WERI-Rb-1 (cell line): ENCODE measurements at regions not wholly inside any gene's neighbourhood (a gene's known extent, or its start where the extent isn't known, plus 50 kb on each side); places are given as distances from the start of the nearest gene placed in this dataset.

Source experiments
- DNase-seq: peaks from one replicate; pipeline ENCODE4 v3.0.0-alpha.2; 2020
- H3K27ac ChIP-seq: fragments of 250-450 bp; sonication (Bioruptor Pico); 2 replicates; pipeline ENCODE4 v1.5.1; 2020; ENCODE audit warnings: mild to moderate bottlenecking, moderate library complexity
- H3K27me3 ChIP-seq: fragments of 250-450 bp; sonication (Bioruptor Pico); 2 replicates; pipeline ENCODE4 v1.5.1; 2021; ENCODE audit warnings: mild to moderate bottlenecking, low read depth, moderate library complexity; ENCODE audit not compliant: insufficient read depth, severe bottlenecking
- H3K36me3 ChIP-seq: fragments of 250-450 bp; sonication (Bioruptor Pico); 2 replicates; pipeline ENCODE4 v1.5.1; 2020; ENCODE audit warnings: mild to moderate bottlenecking, moderate library complexity
- H3K4me3 ChIP-seq: 2 replicates; pipeline ENCODE4 v1.5.1; 2011; ENCODE audit warnings: low read depth, mild to moderate bottlenecking, control low read depth, low read length
- H3K9me3 ChIP-seq: fragments of 250-450 bp; sonication (Bioruptor Pico); 2 replicates; pipeline ENCODE4 v1.5.1; 2021; ENCODE audit warnings: mild to moderate bottlenecking, moderate library complexity; ENCODE audit not compliant: severe bottlenecking
- CTCF ChIP-seq: IDR thresholded peaks from 2 replicates; pipeline ENCODE4 v1.5.1; 2011; ENCODE audit warnings: low read depth, mild to moderate bottlenecking, control low read depth, inconsistent platforms, low read length

DNA sequence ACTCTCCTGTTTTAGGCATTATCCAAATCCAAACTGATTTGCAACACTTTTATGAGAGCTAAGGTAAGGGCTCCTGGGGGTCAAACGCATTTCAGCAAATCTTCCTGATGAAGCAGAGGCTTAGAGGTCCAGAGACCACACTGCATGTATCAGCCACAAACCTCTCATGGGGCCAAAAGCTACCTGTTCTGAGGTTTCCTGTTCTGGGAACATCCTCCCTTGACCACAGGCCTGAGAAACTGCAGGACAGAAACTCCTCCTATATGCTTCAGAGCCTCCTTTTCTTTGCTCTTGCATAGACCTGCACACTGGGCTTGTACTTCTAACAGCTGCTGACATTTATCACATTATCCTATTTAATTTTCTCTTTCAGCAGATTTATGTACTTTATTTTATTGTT lies 92.6 kb downstream of the OR2K2 start:
- no peaks in the 10 kb centered on the region for H3K36me3 ChIP-seq
- H3K27me3 ChIP-seq = peaks cover 80% of the 10 kb centered on the region
- no peak overlapping the region for H3K4me3 ChIP-seq
- TF ChIP-seq CTCF = no peak
- no peaks in the 10 kb centered on the region for H3K9me3 ChIP-seq
- H3K27ac ChIP-seq = no peak overlapping the region
- DNase-seq = no peak

GRCh38 chr9:111236332-111236731 lies 93.7 kb downstream of the OR2K2 start:
- no peak for DNase-seq
- H3K27ac ChIP-seq = no peak overlapping the region
- no peak overlapping the region for H3K4me3 ChIP-seq
- peaks cover 81% of the 10 kb centered on the region for H3K27me3 ChIP-seq
- TF ChIP-seq CTCF = no peak
- H3K9me3 ChIP-seq = no peaks in the 10 kb centered on the region
- no peaks in the 10 kb centered on the region for H3K36me3 ChIP-seq

DNA sequence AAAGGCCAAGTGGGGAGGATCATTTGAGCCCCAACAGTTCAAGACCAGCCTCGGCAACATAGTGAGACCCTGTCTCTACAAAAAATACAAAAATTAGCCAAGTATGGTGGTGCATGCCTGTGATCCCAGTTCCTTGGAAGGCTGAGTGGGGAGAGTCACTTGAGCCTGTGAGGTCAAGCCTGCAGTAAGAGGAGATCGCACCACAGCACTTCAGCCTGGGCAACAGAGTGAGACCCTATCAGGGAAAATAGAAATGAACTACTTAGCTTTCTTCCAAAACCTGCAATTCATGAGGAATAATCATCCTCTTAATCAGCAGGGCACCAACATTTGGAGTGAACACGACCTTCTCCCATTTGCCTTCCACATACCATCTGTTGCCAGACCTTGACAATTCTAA lies 96.1 kb downstream of the OR2K2 start:
- no peak for DNase-seq
- no peak overlapping the region for H3K27ac ChIP-seq
- peaks cover 85% of the 10 kb centered on the region for H3K27me3 ChIP-seq
- H3K9me3 ChIP-seq = no peaks in the 10 kb centered on the region
- TF ChIP-seq CTCF = no peak
- H3K4me3 ChIP-seq = no peak overlapping the region
- H3K36me3 ChIP-seq = no peaks in the 10 kb centered on the region

GRCh38 chr9:111232997-111233790 lies 96.8 kb downstream of the OR2K2 start:
- H3K36me3 ChIP-seq = no peaks in the 10 kb centered on the region
- H3K27me3 ChIP-seq = peaks cover 78% of the 10 kb centered on the region
- no peaks in the 10 kb centered on the region for H3K9me3 ChIP-seq
- TF ChIP-seq CTCF = no peak
- H3K27ac ChIP-seq = no peak overlapping the region
- H3K4me3 ChIP-seq = no peak overlapping the region
- DNase-seq = no peak

DNA sequence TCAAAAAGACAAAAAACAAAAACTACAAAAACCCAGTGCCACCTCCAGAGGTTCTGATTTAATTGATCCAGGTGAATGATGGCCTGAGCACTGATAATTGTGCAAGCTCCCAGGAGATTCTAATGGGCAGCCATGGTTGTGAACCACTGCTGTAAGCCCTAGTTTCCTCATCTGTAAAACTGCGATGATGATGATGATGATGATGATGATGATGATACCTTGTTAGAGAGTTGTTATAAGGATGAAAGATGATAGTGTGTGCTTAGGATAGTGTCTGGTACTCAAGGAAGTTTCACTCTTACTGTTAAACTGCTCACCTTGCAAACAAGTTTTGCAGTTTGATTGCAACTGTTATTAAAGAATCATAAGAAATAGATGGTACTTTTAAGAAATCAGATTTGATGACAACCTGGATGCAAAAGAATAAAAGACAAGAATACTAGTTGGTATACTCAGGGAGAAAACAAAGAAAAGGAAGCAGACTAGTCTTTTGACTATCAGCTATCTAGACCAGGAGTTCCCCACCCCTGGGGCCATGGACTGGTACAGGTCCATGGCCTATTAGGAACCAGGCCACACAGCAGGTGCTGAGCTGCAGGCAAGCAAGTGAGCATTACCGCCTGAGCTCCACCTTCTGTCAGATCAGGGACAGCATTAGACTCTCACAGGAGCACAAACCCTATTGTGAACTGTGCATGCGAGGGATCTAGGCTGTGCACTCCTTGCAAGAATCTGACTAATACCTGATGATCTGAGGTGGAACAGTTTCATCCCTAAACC lies 98.0 kb downstream of the OR2K2 start:
- Histone ChIP-seq H3K36me3 (no peaks in the 10 kb centered on the region), H3K27ac (no peak overlapping the region), H3K9me3 (peaks cover 2% of the 10 kb centered on the region), H3K27me3 (peaks cover 67% of the 10 kb centered on the region), H3K4me3 (no peak overlapping the region)
- no peak for TF ChIP-seq CTCF
- DNase-seq = no peak
